VCaP (cell line): ENCODE measurements at regions not wholly inside any gene's neighbourhood (a gene's known extent, or its start where the extent isn't known, plus 50 kb on each side); places are given as distances from the start of the nearest gene placed in this dataset.

Experiments used
- H3K27ac ChIP-seq: fragments of 450-650 bp; 2 replicates; pipeline ENCODE4 v1.5.1; 2017
- TF ChIP-seq, protein P1 (sequence below): fragments of 450-650 bp; conservative IDR thresholded peaks from 2 replicates; pipeline ENCODE4 v1.5.1; 2017; ENCODE audit warnings: mild to moderate bottlenecking, moderate library complexity

- TF ChIP-seq, protein P1, sequence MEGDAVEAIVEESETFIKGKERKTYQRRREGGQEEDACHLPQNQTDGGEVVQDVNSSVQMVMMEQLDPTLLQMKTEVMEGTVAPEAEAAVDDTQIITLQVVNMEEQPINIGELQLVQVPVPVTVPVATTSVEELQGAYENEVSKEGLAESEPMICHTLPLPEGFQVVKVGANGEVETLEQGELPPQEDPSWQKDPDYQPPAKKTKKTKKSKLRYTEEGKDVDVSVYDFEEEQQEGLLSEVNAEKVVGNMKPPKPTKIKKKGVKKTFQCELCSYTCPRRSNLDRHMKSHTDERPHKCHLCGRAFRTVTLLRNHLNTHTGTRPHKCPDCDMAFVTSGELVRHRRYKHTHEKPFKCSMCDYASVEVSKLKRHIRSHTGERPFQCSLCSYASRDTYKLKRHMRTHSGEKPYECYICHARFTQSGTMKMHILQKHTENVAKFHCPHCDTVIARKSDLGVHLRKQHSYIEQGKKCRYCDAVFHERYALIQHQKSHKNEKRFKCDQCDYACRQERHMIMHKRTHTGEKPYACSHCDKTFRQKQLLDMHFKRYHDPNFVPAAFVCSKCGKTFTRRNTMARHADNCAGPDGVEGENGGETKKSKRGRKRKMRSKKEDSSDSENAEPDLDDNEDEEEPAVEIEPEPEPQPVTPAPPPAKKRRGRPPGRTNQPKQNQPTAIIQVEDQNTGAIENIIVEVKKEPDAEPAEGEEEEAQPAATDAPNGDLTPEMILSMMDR = no peak
- H3K27ac ChIP-seq = no peak overlapping the region
These were observed 98.9 kb upstream of the PJA1 start for GRCh38 chrX:69264158-69264581.

DNA sequence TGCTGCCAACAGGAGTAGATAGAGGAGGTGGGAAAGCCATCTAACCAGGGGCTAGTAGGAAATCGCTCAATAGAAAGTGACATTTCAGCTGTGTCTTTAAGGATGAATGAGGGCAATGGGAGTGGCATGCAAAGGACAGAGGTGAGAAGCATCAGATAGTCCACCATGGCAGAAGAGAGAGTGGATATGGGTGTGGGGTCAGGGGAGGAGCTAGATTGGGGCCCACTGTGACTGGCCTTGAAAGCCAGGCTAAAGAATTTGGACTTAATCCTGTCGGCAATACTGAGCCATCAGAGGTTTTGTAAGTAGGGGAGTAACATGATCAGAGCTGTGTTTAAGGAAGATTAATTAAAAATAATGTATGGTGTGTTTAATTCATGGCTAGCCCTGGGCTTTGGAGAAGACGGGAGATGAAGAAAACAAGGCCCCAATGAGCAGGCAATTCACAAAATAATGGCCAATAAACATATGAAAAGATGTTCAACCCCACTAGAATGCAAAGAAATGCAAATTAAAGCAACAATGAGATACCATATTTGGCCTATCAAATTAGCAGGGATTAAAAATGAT lies 98.1 kb upstream of the PJA1 start:
- TF ChIP-seq, protein P1 = no peak
- H3K27ac ChIP-seq = no peak overlapping the region

- TF ChIP-seq, protein P1 = no peak
These were observed 97.0 kb upstream of the PJA1 start for GRCh38 chrX:69262036-69262936.

GRCh38 chrX:69260169-69260568 lies 94.9 kb upstream of the PJA1 start:
- H3K27ac ChIP-seq = no peak overlapping the region
- TF ChIP-seq, protein P1 = no peak

More at GRCh38 chrX:69262036-69262936, 97.0 kb upstream of the PJA1 start:
- H3K27ac ChIP-seq = no peak overlapping the region

GRCh38 chrX:69258893-69259292 lies 93.6 kb upstream of the PJA1 start:
- no peak overlapping the region for H3K27ac ChIP-seq
- TF ChIP-seq, protein P1 = no peak

- TF ChIP-seq, protein P1 = no peak
- H3K27ac ChIP-seq = no peak overlapping the region
These were observed 92.4 kb upstream of the PJA1 start for GRCh38 chrX:69257499-69258127.

GRCh38 chrX:69256291-69256565 lies 91.0 kb upstream of the PJA1 start:
- TF ChIP-seq, protein P1 = no peak

More at GRCh38 chrX:69256291-69256565, 91.0 kb upstream of the PJA1 start:
- no peak overlapping the region for H3K27ac ChIP-seq
